CMK (cell line): ENCODE measurements at regions not wholly inside any gene's neighbourhood (a gene's known extent, or its start where the extent isn't known, plus 50 kb on each side); places are given as distances from the start of the nearest gene placed in this dataset.

ENCODE experiments used
- DNase-seq: peaks from one replicate; pipeline ENCODE4 v3.0.0-alpha.2; 2010; ENCODE audit warnings: low read depth

DNA sequence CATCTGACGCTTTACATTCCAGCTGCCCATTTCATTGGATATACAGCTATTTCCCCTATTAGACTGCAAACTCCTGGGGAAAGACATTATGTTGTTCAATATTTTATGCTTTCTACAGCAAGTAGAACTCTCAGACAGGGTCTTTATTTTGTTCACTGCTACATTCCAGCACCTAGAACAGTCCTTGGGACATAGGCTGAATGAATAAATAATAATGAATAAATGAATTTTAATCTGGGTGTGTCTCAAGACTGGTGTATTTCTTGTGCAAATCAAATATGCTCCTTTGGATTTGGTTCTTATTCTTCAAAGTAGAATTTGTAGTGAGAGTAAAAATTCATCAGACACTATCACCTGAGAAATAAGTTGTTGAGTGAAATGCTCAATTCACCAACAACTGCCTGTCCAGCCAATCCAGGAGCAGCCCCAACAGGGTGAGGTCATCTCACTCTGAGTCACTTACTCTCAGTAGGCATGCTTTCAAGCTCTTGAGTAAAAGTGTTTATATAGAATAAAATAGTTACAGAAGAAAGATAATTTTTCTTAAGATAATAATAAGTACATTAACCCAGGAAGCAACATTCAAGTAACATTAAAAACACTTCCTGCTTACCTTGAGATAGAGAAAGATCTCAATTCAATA lies 287.5 kb upstream of the NPVF start:
- DNase-seq: no peak

DNA sequence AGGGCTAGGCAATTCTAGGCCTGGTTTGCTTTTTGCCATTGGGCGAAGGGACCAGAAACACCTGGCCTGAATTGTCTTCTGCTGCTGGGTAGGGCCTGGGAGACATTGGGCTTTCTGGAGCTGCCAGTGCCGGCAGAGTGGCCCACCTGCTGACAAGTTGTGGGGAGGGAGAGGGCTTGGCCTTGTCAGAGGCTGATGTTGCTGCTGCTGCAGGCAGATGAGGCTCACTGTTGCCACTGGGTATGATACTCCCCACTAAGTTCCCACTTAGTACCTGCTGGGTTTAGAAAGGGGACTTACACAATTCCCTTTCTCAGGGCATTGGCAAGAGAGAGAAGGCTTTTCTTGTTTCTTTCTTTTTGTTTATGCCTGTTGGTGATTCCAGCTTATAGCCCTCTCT lies 289.6 kb upstream of the NPVF start:
- DNase-seq: no peak

DNA sequence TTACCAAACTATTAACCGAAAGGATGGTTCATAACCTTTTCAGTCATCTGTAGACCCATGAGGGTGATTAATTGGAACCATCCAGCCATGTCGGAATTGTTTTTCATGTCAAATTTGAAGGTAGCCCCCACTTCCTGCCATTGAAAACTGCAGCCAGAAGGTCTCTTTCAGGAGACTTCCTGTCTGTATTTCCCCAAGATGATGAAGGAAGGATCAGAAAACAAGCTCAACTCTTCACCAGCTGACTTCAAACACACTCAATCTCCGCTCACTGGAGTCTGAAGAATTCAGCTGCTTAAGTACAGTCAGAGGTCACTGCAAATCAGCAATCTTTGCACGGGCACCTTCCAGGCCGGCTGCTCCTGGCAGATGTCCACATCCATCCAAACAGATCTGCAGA lies 291.7 kb upstream of the NPVF start:
- no peak for DNase-seq

DNA sequence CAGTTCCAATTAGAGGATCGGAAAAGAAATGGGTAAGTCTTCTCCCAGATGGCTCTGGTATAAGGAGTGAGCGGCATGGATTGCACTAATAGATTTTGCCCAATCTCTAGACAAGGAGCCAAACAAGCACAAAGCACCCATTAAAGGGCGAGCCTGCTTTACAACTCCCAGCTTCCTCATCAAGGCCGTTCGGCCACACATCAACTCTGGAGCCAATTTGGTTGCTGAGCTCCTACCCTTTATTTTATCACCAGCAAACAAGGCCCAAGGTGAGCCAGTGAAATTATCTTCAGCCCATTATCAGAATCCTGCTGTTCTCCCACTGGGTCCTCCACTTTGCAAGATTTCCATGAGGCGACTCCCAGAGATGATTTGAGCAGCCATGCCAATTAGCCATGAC lies 292.2 kb upstream of the NPVF start:
- no peak for DNase-seq

DNA sequence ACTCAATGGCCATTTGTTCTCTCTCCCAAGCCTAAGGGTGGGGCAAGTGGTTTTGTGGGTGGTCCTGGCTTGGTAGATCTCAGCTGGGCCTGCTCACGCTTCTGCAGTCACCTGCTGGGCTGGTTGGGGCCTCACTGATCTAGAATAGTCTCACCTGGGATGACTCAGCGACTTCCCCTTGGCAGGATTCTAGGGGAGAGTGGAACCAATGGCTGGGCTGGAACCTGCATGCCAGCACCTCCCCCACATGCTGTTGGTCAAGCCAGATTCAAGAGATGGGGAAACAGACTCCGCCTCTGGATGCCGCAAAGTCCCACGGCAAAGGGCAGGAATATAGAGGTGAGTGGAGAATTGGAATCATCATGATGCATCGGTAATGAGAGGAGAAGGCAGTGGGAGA lies 292.9 kb upstream of the NPVF start:
- DNase-seq: no peak

DNA sequence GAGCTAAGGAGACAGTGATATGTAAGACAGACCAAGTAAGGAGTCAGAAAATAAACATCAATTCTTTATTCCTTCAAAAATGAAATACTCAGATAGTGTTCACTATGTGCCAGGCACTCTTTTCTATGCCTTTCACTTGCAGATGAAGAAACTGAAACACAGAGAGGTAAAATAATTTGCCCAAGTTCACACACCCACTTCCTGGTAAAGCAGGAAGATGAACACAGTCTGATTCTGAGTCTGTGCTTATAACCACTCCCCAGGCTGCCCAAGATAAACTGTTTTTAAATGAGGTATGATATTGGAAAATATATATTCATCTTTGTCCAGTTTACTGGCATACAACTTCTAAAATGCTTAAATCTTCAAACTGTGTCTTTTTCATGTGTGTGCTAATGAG lies 294.4 kb upstream of the NPVF start:
- no peak for DNase-seq

DNA sequence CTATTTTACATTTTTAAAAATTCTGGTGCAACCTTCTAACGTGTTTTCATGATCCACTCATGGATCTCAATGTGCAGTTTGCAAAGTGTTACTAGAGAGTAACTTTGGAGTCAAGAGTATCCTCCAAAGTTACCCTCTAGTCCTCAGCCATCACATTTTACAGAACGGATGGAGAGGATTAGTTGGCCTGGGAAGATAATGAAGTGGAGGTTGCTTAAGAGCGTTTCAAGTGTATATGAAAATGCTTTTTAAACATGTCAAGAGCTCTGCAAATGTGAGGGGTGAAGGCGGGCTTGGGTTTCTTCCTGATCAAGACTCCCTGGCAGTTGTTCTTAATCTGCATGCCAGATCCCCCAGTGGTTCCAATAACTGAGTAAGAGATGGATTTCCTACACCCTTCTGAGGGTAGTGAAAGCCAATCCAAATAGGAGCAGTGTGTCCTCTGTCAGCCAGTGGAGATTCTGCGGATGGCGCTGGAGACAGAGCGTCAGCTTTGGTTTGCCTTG lies 299.4 kb upstream of the NPVF start:
- DNase-seq: no peak

DNA sequence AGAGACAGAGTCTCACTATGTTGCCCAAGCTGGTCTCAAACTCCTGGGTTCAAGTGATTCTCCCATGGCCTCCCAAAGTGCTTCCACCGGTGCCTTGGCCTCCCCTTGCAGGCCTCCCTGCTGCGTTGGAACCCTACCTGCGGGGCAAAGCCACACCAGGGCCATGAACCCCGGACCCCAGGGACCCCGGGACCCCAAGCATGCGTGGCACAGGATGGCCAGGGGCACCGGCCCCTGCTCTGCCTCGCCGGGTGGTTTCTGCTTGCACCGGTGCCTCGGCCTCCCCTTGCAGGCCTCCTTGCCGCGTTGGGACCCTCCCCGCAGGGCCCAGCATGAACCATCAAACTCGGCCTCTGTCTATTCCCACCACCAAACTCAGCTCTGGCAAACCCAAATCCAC lies 301.0 kb upstream of the NPVF start:
- no peak for DNase-seq

DNA sequence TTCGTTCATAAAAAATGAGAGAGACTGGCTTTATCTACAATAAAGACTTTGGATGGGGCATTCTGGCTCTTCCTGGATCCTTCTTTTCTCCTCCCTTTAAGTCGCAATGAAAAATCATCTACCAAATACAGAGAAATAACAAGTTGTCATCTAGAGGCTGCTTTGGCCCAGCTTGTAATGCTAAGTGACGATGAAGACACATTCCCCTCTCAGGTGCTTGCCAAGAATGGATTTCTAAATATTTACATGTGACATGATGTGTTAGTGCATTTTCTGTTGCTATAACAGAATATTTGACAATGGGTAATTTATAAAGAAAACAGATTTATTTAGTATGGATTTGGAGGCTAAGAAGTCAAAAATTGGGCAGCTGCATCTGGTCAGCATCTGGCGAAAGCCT lies 308.6 kb upstream of the NPVF start:
- DNase-seq: no peak

DNA sequence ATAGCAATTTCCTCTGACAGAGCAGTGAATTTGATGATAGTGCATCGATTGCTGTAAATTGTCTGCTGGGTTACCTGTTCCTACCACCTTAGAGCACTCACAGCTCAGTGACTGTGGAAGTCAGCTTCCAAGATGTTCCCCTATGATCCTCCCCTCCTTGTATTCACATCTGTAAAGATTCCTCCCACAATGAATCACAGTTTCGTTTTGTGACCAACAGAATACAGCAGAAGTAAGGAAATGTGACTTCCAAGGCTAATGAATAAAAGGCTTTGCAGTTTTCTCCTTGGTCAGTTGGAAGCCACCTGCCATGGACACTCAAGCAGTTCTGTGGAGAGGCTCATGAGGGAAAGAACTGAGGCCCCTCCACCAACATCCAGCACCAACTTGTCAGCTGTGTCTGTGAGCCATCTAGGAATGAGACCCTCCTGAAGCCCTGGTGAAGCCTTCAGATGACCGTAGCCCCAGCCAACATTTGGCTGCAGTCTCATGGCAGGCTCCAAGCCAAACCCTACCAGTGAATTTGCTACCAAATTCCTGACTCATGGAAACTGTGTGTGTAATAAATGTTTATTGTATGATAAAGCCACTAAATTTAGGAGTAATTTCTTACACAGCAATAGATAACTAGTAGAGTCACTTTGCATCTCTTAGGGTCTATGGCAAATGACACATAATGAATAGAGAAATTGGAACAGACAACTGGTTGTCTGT lies 309.5 kb upstream of the NPVF start:
- no peak for DNase-seq

DNA sequence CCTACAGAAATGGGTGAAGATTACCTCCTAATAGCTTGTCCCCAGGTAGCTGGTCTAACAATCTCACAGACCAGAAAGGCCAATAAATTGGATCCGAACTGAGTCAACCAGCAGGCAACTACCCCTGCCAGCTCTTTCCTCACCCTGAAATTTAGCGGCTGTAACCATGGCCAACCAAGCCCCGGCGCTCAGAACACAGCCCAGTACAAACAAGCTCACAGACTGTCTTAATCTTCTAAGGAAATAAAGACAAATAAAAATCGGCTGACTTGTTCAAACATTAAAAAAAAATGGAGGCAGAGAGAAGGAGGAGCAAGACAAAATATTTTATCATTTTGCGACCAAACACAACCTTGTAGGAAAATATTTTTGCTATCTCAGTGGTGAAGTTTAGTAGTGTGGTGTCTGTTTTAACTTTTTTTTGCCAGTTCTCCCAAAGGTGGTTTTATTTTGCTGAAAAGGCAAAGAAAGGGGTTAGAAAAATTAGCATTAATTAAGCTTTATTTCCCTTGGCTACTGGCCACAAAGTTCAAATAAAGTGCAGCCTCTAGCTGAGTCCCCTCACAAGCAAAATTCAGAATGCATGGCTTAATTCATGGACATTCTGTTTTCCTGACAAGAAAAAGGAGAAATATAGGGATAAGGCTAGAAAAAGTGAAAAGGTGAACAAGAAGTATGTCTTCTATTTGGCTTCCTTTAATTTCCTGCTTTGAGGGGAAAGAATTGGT lies 313.0 kb upstream of the NPVF start:
- no peak for DNase-seq

DNA sequence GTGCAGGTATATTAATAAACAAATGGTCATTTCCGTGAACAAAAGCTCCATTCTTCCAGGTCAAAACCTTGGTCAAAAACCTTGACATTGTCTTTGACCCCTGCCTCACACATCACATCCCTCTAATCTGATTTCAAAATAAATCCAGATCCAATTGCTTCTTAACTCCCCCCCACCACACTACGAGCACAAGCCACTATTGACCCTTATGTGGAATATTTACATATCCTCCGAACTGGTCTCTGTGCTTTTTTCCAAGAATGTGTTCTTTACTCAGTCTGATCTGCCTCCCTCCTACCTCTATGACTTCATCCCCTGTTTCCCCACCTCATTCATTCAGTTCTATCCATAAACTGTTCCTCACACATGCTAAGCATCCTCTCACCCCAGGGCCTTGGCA lies 313.6 kb upstream of the NPVF start:
- no peak for DNase-seq

DNA sequence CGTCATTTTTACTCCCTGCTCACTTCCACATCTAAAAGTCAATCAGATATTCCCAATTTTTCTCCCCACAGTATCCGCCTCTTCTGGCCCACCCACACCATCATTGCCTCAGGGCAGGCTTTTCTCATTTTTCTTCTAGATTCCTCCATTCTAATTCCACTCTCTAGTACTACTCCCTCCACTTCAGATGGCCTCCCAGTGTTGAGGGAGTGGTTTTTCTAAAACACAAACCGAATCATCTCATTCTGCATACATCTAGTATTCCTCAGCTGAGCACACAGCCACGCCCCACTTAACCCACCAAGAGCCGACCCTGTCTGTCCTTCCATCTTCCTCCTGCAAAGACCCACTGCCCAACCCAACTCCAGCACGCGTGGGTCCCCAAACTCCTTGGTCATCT lies 314.9 kb upstream of the NPVF start:
- no peak for DNase-seq

DNA sequence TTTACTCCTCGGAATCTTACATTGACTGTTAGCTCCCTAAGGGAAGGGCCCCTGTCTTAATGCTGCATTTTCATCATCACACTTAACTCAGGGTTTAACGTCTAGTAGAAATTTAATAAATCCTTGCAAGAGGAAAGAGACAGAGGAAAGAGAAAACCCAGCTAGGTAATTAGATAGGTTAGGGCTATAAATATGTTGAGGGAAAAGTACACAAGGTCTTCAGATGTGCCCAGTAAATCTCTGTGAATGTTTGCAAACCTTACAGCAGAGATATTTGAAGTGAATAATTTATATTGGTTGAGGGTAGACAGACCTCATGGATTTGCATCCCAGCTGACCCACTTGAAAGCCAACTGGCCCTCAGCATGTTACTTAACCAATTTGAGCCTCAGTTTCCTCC lies 315.5 kb upstream of the NPVF start:
- no peak for DNase-seq

DNA sequence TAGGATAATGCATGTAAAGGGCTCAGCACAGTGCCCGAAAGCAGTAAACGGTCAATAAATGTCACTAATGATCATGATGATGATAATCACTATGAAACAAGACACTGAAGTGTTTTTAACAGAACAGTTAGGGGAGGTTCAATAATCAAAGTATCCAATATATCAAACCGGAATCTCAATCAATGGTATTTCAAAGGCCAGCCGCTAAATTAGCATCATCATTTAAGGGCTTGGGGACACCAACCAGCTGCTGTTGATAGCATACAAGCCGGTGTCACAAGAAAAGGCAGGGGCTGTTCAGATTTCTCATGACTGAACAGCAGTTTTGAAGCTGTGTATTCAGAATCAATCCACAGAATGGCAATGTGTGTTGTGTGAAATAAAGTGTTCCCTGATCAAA lies 316.0 kb upstream of the NPVF start:
- DNase-seq: no peak

DNA sequence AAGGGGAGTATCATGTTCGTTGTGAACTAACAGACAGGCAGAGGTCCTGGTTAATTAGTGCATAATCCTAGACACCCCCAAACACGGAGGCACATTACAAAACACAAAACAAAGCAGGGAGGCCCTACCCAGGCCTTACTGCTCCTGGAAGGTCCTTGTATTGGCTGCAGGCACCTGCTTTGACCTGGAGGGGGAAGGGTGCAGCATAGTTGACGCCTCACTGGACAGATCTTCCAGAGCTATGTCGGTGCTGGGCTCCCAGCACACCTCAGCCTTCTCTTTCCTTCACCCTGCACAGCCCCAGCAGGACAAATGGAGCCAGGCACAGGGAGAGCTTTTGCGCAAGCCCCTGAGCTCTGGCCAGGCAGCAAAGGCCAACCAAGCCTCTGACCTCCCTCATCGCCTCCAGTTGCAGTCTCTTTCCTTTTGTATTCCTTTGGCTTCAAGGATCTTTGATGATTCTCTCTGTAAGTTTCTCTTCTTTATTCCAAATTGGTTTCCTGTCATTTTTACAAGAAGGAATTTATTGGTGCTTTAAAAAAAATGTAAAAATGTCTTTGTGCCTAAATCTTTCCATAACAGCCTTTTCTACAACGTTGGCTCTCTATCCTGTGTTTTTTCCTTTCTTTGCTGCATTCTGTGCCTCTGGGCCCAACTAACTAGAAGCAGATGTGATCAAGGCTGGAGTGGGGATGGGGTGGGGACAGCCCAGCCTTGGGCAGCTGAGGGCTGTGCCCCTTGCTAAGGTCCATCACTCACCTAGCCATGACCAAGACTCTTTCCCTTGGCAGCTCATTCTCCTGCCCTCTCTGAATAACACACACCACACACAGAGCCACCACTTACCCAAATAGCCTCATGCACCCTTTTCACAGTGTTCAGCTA lies 317.1 kb upstream of the NPVF start:
- DNase-seq: no peak

DNA sequence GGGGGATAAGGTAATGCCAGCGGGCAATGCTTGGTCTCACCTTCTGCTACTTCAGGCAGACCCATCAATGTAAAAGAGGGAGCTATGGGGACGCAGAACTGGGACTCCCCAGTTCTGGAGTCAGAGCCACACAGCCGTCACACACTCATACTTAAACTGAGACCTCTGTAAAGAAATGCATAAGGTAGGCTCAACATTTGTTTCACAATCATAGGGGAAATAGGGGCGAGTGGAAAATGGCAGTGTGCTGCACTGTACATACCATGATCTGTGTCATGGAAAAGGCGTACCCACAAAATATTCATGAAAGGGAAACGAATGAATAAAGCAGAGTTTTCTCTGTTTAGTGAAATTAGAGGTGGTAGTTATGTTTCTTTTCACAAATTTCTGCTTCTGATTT lies 318.0 kb upstream of the NPVF start:
- no peak for DNase-seq

DNA sequence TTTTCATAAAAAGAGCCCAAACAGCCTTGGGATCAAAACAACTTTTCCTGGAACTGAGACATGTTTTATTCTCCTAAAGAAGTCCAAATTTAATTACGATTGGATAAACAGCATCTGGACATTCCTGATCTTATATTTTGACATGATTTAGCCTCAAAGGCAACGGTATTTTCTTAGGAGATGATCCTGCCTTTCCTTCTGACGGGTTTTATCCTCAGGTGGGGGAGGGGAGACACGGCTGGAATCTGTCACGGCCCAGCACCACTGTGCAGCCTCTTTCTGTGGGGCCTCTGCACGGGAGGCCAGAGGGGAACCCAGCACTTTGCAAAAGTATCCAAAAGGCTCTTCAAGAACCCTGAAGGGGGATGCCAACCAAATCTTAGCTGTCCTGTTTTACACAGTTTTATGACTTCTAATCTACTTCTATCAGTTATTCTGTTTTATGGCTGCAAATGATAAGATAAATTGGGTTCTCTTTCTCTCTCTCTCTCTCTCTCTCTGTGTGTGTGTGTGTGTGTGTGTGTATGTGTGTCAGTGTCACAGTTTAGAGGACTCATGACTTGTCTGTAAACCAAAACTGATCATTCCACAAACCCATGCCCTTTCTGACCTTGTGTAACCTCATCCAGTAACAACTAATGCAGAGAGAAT lies 321.1 kb upstream of the NPVF start:
- no peak for DNase-seq

DNA sequence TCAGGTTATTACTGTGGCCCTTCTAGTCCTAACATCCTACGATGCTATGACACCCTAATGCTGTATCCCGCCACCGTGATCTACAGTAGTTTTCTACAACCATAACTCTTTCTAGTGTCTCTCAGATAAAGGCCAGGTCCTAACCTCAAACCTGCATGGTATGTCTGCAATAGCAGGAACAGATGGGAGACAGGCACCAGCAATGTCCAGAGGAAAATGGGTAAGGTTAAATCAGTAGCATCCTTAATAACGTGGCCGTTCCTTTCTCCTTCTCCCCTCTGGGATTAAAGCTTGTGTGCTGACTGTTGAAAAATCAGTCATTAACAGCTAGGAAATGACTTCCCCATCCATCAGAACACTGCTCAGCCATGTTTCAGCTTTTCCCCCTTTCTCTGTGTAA lies 321.9 kb upstream of the NPVF start:
- no peak for DNase-seq

DNA sequence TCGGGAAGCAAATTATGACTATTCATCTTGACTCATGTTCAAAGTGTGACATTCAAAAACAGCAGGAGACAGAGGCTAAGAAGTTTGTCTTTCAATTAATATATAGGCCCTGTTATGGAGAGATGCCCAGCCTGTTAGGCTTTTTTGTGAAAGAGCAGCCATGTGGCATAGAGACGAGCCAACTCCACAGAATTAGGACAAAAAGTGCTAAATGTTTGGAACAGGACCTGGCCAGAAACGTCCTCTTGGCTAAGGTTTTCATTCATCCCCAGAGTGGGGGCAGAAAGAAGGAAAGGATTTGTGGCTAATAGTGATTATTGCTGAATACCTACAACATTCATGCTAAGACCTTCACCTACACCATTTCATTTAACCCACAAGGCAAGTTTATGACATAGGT lies 324.7 kb upstream of the NPVF start:
- DNase-seq: no peak

DNA sequence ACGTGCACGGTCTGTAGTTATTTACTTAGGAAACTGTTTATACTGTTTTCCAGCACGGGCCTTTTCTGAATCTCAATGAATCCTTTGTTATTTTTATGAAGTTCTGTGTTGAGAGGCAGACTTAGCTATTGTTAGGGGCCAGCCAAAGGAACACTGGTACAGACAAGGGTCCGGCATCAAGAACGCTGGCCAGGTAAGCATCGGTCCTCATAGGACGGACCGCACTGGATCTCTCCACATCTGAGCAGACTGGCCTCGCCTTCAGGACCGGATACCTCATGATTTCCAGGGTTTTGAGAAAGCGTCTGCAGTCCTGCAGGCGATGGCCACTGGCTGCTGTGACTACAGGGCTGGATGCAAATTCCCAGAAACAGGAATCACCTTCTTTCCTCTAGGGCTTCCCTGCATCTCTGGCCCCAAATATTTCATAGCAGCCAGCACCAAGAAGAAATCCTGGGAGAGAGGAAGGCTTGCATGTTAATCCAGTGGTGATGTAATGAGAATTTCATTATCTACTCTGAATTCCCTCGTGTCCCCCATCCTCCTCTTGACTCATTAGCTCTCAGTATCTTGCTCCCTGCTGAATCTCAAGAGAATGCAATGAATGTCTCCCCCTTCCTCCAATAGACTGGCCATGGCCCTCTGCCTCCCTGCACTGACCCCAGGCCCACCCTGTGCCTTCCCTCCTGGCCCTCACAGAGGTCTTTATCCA lies 325.4 kb upstream of the NPVF start:
- DNase-seq: no peak
